Stimulated activated CD4-positive, alpha-beta T cell treated with anti-CD3 and anti-CD28 coated beads, Interleukin-4, amount 100 ng/mL, for 48 hours (primary cell): ENCODE measurements at regions not wholly inside any gene's neighbourhood (a gene's known extent, or its start where the extent isn't known, plus 50 kb on each side); places are given as distances from the start of the nearest gene placed in this dataset.
"Not testable (repeated sequence)": the region's sequence is repeated elsewhere in the genome, so short reads cannot be mapped to it uniquely, and the experiment has no call there.

ENCODE experiments used
- DNase-seq, 2 donors: peaks; one replicate each; pipeline ENCODE4 v3.0.0-alpha.2; 2020; ENCODE audit warnings: low read depth in 2 of 2

DNA sequence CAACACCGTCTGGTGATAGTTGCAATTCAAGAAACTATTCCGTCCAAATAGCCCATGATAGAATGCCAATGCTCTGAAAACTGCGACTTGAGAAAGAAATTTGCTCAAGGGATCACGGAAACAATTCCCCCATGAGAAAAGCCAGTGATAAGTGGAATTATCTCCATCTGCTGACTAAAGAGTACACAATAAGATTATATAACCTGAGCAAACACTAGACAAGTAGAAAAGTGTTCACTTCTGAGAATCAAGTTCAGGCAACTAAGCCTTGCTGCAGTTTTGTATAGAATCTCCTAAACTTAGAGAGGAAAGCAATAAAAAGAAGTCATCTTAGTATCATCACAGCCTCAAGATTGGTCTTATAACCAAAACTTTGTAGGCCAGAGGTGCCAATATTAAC lies 336.3 kb upstream of the NRXN1 start:
- no peak for DNase-seq

GRCh38 chr2:51350100-51350499 lies 318.2 kb upstream of the NRXN1 start:
- DNase-seq: no peak

GRCh38 chr2:51344886-51345285 lies 313.0 kb upstream of the NRXN1 start:
- DNase-seq: no peak

DNA sequence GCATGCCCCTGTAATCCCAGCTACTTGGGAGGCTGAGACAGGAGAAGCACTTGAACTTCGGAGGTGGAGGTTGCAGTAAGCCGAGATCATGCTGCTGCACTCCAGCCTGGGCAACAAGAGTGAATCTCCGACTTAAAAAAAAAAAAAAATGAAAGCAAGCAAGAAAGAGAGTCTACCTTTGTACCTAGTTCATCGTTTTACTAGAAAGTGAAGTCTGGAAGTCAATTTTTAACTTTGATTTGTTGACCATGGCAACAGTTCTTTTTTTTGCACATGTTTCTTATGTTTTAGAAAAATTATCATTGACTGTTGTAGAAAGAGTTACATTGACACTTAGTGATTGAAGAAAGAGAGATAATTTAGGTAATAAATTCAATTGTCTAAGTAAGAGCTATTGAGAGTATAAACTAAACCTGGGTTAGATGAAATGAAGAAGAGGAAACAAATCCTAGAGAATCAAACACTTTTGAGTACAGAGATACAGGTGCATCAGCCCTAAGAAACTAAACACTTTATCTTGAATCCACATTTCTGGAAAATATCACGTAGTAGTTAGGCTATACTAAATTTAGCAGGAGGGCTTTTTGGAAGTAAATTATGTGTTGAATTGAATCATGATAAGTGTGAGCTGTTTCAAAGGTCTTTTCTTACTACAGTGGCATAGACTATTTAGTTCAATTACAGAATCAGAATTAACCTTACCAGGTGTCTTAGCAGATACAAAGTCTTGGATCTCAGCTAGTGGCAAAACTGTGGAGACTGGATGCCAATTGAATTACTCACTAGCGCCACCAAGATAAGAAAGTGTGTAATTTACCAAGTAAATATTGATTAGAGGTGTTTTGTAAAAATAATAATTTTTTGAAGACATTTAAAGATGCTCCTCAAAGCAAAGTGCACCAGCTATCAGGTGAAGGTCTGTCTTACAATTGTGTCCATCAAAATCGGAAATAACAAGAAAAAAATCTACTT lies 303.4 kb upstream of the NRXN1 start:
- no peak for DNase-seq

DNA sequence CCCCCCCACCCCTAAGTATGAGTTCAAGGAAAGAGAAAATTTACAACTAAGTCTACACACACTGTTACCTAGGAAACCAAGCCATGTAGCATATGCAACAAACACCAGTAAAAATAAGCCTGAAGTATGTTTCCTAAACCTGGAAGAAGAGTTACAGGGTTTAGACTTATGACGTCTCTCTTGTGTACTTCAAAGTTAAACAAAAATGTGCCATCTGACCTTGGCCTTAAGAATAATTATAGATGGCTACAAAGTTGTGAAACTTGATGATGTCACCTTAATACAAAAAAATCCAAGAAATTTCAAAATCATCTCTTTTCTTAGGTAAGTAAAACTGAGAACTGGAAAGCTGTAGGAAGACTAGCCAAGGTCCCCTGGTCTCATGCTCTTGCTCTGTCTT lies 297.6 kb upstream of the NRXN1 start:
- DNase-seq: no peak

DNA sequence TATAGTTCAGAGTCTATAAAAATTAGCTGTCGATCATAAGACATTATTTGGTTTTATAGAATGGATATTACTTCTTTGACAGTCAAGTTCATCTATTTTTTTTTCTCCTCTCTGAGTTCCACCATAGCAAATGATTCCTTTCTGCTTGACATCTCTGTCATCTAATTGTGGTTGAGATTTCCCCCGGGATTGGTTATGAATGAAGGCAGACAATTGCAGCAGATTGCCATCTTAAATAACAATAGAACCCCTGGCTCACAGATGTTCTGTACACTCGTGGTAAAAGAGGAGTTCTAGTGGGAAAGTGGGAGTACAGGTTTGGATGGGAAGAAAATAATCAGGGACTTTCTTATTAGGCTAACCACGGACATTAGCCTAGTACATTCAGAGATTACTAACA lies 292.1 kb upstream of the NRXN1 start:
- no peak for DNase-seq

- no peak for DNase-seq
Measured at GRCh38 chr2:51322613-51323012, 290.7 kb upstream of the NRXN1 start.

- DNase-seq: no peak
Measured at GRCh38 chr2:51304311-51304710, 272.4 kb upstream of the NRXN1 start.

- no peak for DNase-seq
Measured at GRCh38 chr2:51301381-51301780, 269.4 kb upstream of the NRXN1 start.

DNA sequence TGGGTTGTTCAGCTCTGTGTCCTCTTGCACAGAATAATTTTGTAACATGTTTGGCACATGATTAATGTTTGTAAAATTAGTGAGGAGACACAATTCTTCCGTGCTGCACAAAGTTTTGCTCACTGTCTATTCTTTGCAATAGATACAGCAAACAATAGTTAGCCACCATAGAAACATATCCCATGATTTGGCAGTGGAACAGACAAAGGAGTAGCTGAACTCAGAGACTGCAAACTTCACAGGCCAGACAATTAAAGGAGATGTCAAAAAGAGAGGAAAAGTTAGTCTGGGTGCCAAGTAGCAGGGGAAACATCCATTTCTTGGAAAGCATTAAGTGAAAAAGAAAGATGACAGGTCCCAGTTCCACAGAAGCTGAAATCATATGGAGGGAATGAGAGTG lies 267.4 kb upstream of the NRXN1 start:
- no peak for DNase-seq

DNA sequence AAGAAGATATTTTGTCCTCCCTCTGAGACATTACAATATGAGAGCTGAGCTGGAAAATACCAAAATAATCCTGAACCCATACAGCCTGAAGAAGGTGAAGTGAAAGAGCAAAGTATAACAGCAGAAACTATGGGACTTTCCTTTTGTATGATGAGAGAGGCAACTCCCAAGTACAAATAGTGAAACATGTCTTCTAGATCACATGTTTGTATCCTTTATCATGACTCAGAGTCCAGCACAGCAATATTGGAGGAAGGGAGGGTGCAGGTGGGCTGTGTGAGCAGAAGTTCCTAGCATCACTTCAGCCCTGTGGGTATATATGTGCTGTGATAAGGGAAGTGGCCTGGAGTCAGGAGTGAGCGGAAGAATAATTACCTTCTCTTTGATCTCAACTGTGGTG lies 265.6 kb upstream of the NRXN1 start:
- no peak for DNase-seq

DNA sequence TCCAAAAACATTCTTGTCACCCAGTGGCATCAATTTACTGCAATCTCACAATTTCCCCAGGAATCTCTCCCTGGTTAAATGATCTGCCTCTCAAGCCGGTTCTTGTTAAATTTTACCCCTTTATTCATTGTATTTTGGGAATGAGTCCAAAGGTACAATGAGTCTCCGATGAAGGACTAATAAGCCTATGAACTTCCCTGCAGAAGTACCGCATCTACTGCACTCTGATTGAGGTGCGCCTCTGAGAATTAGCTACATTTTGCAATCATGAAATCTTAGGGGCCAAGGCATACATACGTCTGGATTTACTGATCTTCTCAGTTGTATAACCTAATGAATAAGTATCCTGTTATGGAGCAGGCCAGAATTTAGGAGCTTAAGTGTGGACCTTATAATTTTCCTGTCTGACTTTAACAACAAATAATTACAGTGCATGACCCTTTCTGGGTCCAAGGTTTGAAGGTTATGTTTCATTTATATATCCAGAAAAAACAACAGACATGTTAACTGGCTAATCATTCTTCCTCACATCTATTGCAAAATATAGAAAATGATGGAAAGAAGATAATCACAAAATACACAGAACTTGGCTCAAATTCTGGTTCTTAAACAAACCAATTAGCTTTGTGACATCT lies 261.8 kb upstream of the NRXN1 start:
- DNase-seq: no peak

DNA sequence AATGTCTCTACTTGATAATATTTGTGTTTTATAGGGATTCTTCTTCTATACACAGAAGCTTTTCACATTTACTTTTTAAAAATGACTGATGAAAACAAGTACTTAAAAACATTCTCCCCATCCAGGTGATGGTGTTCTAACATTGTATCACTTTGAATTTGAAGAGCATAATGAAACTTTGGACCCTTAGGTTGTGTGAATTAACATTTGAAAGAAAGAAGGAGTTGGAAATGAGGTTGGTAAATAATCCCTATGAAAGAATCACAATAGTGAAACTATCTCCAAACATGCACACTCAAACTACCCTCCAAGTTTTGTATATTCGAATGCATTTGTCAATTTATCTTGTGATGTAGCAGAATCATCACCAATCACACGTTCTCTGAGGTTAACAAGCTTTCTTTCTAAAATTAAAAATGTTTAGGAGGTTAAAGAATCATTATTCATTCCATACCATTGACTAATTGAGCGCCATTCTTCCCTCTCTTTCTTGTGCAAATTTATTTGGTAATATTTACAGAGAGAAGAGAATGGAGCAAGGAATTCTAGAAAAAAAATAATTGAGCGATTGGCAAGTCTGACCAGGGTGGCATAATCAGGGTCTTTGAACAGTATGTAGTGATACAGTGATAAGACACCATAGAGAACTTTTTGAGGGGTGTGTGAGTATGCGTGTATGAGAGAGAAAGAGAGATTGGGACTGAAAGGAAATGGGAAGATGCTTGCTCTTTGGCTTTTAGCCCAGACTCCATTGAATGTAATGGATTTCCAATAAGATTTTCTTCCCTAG lies 260.0 kb upstream of the NRXN1 start:
- no peak for DNase-seq

DNA sequence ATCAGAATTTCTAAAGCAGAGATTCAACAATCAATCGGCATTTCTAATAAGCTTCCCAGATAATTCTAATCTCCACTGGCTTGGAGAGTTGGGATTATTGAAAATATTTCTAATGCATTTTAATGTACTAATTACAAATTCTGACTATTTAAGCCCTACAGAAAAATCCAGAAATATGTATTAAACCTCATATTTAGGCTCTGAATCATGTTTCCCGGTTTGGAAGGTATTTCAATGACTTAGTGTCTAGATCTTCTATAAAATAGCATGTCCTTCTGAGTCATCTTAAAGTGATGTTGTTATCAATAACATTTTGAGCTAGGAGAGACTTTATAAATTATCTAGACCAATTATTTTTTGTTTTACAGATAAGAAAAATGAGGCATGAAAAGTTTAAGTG lies 258.8 kb upstream of the NRXN1 start:
- DNase-seq: no peak

- DNase-seq: no peak
Measured at GRCh38 chr2:51289045-51289444, 257.1 kb upstream of the NRXN1 start.

DNA sequence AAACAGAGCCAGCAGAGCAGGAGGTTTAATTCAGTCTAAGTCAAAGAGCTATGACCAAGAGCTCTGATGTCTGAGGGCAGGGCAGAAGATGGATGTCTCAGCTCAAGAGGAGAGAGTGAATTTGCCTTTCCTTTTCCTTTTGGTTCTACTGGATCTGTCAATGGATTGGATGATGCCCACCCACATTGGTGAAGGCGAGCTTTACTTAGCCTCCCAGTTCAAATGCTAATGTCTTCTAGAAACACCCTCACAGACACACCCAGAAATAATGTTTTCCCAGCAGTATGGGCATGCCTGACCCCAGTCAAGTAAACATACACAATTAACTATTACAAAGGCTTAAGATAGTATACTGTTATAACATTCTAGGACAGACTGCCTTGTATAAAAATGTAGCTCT lies 236.3 kb upstream of the NRXN1 start:
- DNase-seq: no peak

DNA sequence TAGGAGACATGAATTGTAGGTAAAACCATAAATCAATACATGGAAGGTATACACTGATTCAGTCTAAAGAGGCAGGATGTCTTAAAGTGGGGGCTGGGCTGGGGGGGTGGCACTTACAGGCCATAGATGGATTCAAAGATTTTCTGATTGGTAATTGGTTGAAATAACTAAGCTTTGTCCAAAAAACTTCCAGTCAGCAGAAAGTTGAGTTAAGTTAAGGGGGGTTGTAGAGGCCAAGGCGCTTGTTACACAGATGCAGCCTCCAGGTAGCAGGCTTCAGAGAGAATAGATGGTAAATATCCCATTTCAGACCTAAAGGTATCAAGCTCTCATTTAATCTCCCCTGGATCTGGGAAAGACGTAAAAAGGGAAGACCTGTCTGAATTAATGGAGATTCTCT lies 233.6 kb upstream of the NRXN1 start:
- DNase-seq: no peak

GRCh38 chr2:51263951-51264350 lies 232.0 kb upstream of the NRXN1 start:
- DNase-seq: no peak

GRCh38 chr2:51263101-51263500 lies 231.2 kb upstream of the NRXN1 start:
- DNase-seq: not testable (repeated sequence)

- no peak for DNase-seq
Measured at GRCh38 chr2:51258301-51258700, 226.4 kb upstream of the NRXN1 start.

GRCh38 chr2:51256736-51257135 lies 224.8 kb upstream of the NRXN1 start:
- no peak for DNase-seq

DNA sequence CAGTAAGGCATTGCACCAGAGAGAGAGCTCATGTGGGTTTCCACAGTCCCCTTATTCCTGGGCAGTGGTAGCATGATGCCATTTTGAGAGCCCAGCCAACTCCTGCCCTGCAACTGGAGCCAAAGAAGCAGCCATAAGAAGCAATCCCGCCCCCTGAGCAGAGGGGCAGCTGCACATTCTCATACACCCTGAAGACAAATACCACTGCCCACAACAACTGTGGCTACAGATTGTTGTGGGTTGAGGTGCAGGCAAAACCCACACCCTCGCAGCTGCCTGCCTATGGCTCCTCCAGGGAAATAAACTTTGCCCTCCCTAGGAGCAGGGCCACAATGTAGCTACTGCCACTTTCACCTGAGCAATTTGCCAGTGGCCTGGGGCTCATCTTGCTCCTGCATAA lies 219.4 kb upstream of the NRXN1 start:
- DNase-seq: no peak
